H9 (cell line): ENCODE measurements at regions not wholly inside any gene's neighbourhood (a gene's known extent, or its start where the extent isn't known, plus 50 kb on each side); places are given as distances from the start of the nearest gene placed in this dataset.

ENCODE experiments used
- DNase-seq: peaks from one replicate; pipeline ENCODE4 v3.0.0-alpha.2; 2017
- H2AFZ ChIP-seq: one replicate; pipeline ENCODE4 v1.6.1; 2013; ENCODE audit warnings: mild to moderate bottlenecking, low read length, control low read depth, moderate library complexity
- H2AK5ac ChIP-seq: 2 replicates; pipeline ENCODE4 v1.6.1; 2013; ENCODE audit warnings: low read length, control low read depth, mixed read lengths; ENCODE audit not compliant: insufficient read length
- H2BK120ac ChIP-seq: one replicate; pipeline ENCODE4 v1.6.1; 2013; ENCODE audit warnings: low read depth, mild to moderate bottlenecking, low read length, control low read depth, inconsistent platforms; ENCODE audit not compliant: poor library complexity, severe bottlenecking
- H2BK12ac ChIP-seq: 2 replicates; pipeline ENCODE4 v1.6.1; 2013; ENCODE audit warnings: low read length, control low read depth, mixed read lengths, low read depth; ENCODE audit not compliant: insufficient read length
- H2BK15ac ChIP-seq: 2 replicates; pipeline ENCODE4 v1.6.1; 2013; ENCODE audit warnings: low read depth, low read length, control low read depth
- H2BK20ac ChIP-seq: one replicate; pipeline ENCODE4 v1.6.1; 2013; ENCODE audit warnings: low read depth, mild to moderate bottlenecking, low read length, control low read depth, inconsistent platforms; ENCODE audit not compliant: poor library complexity, severe bottlenecking
- H2BK5ac ChIP-seq: 2 replicates; pipeline ENCODE4 v1.6.1; 2013; ENCODE audit warnings: low read length, control low read depth, mixed read lengths; ENCODE audit not compliant: insufficient read length
- H3K14ac ChIP-seq: 2 replicates; pipeline ENCODE4 v1.6.1; 2013; ENCODE audit warnings: low read length, control low read depth; ENCODE audit not compliant: insufficient read depth
- H3K18ac ChIP-seq: 2 replicates; pipeline ENCODE4 v1.6.1; 2013; ENCODE audit warnings: low read depth, mild to moderate bottlenecking, mixed read lengths, low read length, control low read depth; ENCODE audit not compliant: insufficient read length
- H3K23ac ChIP-seq: 2 replicates; pipeline ENCODE4 v1.6.1; 2013; ENCODE audit warnings: low read length, control low read depth, mixed read lengths, low read depth; ENCODE audit not compliant: insufficient read length
- H3K23me2 ChIP-seq: 2 replicates; pipeline ENCODE4 v1.6.1; 2013; ENCODE audit warnings: low read depth, mild to moderate bottlenecking, mixed read lengths, low read length, control low read depth; ENCODE audit not compliant: insufficient read length, poor library complexity, severe bottlenecking
- H3K27ac ChIP-seq: 2 replicates; pipeline ENCODE4 v1.5.1; 2013; ENCODE audit warnings: low read length, control low read depth, mixed read lengths, low read depth; ENCODE audit not compliant: insufficient read length
- H3K27me3 ChIP-seq: 2 replicates; pipeline ENCODE4 v1.6.1; 2013; ENCODE audit warnings: low read length, control low read depth, inconsistent platforms; ENCODE audit not compliant: insufficient read depth
- H3K4ac ChIP-seq: 2 replicates; pipeline ENCODE4 v1.6.1; 2013; ENCODE audit warnings: low read depth, mild to moderate bottlenecking, control low read depth, inconsistent platforms, low read length, moderate library complexity
- H3K4me1 ChIP-seq: 2 replicates; pipeline ENCODE4 v1.6.1; 2013; ENCODE audit warnings: low read length, control low read depth, inconsistent platforms; ENCODE audit not compliant: insufficient read depth
- H3K4me2 ChIP-seq: 2 replicates; pipeline ENCODE4 v1.6.1; 2013; ENCODE audit warnings: low read length, control low read depth, mixed read lengths; ENCODE audit not compliant: insufficient read length, insufficient read depth
- H3K56ac ChIP-seq: 2 replicates; pipeline ENCODE4 v1.6.1; 2013; ENCODE audit warnings: low read depth, mild to moderate bottlenecking, mixed read lengths, low read length, control low read depth; ENCODE audit not compliant: insufficient read length
- H3K79me1 ChIP-seq: 2 replicates; pipeline ENCODE4 v1.6.1; 2013; ENCODE audit warnings: low read depth, mild to moderate bottlenecking, moderate library complexity, low read length, control low read depth, inconsistent platforms; ENCODE audit not compliant: insufficient read depth, poor library complexity, severe bottlenecking
- H3K79me2 ChIP-seq: 2 replicates; pipeline ENCODE4 v1.6.1; 2013; ENCODE audit warnings: low read length, control low read depth, inconsistent platforms; ENCODE audit not compliant: insufficient read depth
- H3K9ac ChIP-seq: 2 replicates; pipeline ENCODE4 v1.6.1; 2013; ENCODE audit warnings: low read length, control low read depth, mixed read lengths; ENCODE audit not compliant: insufficient read length; ENCODE audit errors: extremely low read depth
- H3K9me3 ChIP-seq: one replicate; pipeline ENCODE4 v1.6.1; 2013; ENCODE audit warnings: low read depth, low read length, inconsistent platforms; ENCODE audit not compliant: control insufficient read depth
- H3T11ph ChIP-seq: one replicate; pipeline ENCODE4 v1.6.1; 2013; ENCODE audit warnings: mild to moderate bottlenecking, low read length, control low read depth, inconsistent platforms
- H4K20me1 ChIP-seq: one replicate; pipeline ENCODE4 v1.6.1; 2013; ENCODE audit not compliant: control insufficient read depth, insufficient read length, insufficient read depth
- H4K5ac ChIP-seq: 2 replicates; pipeline ENCODE4 v1.6.1; 2013; ENCODE audit warnings: low read depth, mild to moderate bottlenecking, mixed read lengths, low read length, control low read depth; ENCODE audit not compliant: insufficient read length
- H4K8ac ChIP-seq: replicated peaks from 2 replicates; pipeline ENCODE4 v1.6.1; 2013; ENCODE audit warnings: low read length, control low read depth, mixed read lengths, low read depth; ENCODE audit not compliant: insufficient read length
- H4K91ac ChIP-seq: 2 replicates; pipeline ENCODE4 v1.6.1; 2013; ENCODE audit warnings: low read depth, mild to moderate bottlenecking, moderate library complexity, mixed read lengths, low read length, control low read depth; ENCODE audit not compliant: insufficient read length
- H3K27ac Mint-ChIP-seq, 3 experiments: 2 replicates in 2 of 3; 3 replicates in 1 of 3; pipeline ENCODE4 v1.8.0; 2020 to 2021; ENCODE audit warnings: mixed read lengths in 3 of 3, mild to moderate bottlenecking in 1 of 3, moderate library complexity in 1 of 3
- H3K27me3 Mint-ChIP-seq: 2 replicates; pipeline ENCODE4 v1.8.0; 2021; ENCODE audit warnings: low read depth, mild to moderate bottlenecking, moderate library complexity, mixed read lengths
- H3K36me3 Mint-ChIP-seq, 3 experiments: 2 replicates in 2 of 3; 3 replicates in 1 of 3; pipeline ENCODE4 v1.8.0; 2020 to 2021; ENCODE audit warnings: low read depth in 3 of 3, mixed read lengths in 3 of 3; ENCODE audit not compliant: insufficient read depth in 1 of 3
- H3K4me1 Mint-ChIP-seq, 2 experiments: 2 replicates each; pipeline ENCODE4 v1.8.0; 2020; ENCODE audit warnings: mixed read lengths in 2 of 2
- H3K4me3 Mint-ChIP-seq, 2 experiments: 2 replicates in 1 of 2; 3 replicates in 1 of 2; pipeline ENCODE4 v1.8.0; 2020 to 2021; ENCODE audit warnings: mild to moderate bottlenecking in 2 of 2, mixed read lengths in 2 of 2, moderate library complexity in 1 of 2
- H3K9me3 Mint-ChIP-seq, 2 experiments: 2 replicates in 1 of 2; 3 replicates in 1 of 2; pipeline ENCODE4 v1.8.0; 2020; ENCODE audit warnings: mild to moderate bottlenecking in 2 of 2, mixed read lengths in 2 of 2, moderate library complexity in 1 of 2
- WGBS: extraction: QIAGEN DNeasy Blood & Tissue Kit; methylation state at CpG from one replicate; pipeline ENCODE4 v1.1.7; 2013; ENCODE audit warnings: missing lambda C conversion rate, low lambda C conversion rate, mixed read lengths; ENCODE audit not compliant: insufficient read length; ENCODE audit errors: extremely low coverage; 5-methylcytosine and 5-hydroxymethylcytosine counted together
- TF ChIP-seq, protein P1 (sequence below): fragments of 200-600 bp; sonication (generic); conservative IDR thresholded peaks from 3 replicates; pipeline ENCODE4 v1.8.0; 2021; ENCODE audit warnings: antibody characterized with exemption, mild to moderate bottlenecking

DNA sequence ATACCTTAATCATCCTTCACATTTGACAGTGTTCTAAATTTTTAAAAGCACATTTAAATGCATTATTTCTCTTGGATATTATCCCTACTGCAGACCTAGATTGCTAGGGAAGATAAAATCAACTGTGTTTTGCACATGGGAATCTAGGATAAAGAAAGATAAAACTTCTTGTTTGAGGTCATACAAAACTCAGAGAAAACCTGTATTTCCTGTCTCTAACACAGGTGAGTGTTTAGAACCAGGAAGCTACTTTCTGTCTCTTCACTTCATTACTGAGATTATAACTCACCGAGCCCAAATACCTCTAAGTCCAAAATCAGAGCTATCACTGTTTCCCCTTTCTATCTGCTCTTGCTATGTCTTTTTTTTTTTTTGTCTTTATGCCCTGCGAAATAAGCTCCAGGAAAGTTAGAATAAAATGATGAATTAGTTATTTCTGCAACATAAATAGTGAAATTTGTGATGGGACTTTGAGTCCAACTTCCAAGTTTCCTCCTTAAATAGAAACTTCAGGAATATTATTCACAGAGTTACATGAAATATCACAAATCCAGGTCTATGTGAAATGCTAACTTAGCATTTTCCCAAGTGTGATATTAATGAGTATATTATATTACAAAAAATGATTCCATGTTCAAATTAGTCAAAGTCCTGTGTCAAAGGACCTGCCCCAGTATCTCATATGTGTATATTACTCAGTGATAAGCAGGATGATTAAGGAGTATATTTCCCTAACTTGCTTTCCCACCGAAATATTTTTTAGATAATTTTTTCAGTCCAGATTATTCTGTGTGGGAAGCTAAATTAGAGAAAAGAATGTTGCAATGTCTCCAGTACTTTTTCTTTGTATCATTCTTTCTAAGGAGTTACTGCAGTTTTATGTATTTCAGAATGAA, 226.4 kb downstream of the PLA2G4A start:
- Histone ChIP-seq H3K14ac (no peak overlapping the region), H3K79me1 (no peaks in the 10 kb centered on the region), H4K91ac (no peak overlapping the region), H3K4ac (no peak overlapping the region), H2AK5ac (no peak overlapping the region), H4K20me1 (no peaks in the 10 kb centered on the region), H2BK5ac (no peak overlapping the region), H2BK20ac (no peak overlapping the region), H3K27me3 (no peaks in the 10 kb centered on the region), H3K79me2 (no peaks in the 10 kb centered on the region), H2BK120ac (no peak overlapping the region), H4K5ac (no peak overlapping the region), H2BK12ac (no peak overlapping the region), H3K4me2 (no peak overlapping the region), H3K18ac (no peak overlapping the region), H2BK15ac (no peak overlapping the region), H2AFZ (no peak overlapping the region), H3T11ph (no peak overlapping the region), H3K9me3 (no peaks in the 10 kb centered on the region), H3K56ac (no peak overlapping the region), H3K4me1 (no peaks in the 10 kb centered on the region), H4K8ac (no peak overlapping the region), H3K23me2 (no peaks in the 10 kb centered on the region), H3K27ac (no peak overlapping the region), H3K9ac (no peak overlapping the region), H3K23ac (no peak overlapping the region)
- Mint-ChIP-seq H3K27me3 (no peaks in the 10 kb centered on the region), H3K9me3 (no peaks in the 10 kb centered on the region), H3K36me3 (no peaks in the 10 kb centered on the region), H3K27ac (no peak overlapping the region; a peak in 1 of 7 replicates), H3K4me3 (no peak overlapping the region), H3K4me1 (peaks cover 5 to 13% of the 10 kb centered on the region in 2 experiments)
- no CpG with 5 or more reads among the region's 3 CpGs for WGBS
- DNase-seq = no peak
- TF ChIP-seq, protein P1, sequence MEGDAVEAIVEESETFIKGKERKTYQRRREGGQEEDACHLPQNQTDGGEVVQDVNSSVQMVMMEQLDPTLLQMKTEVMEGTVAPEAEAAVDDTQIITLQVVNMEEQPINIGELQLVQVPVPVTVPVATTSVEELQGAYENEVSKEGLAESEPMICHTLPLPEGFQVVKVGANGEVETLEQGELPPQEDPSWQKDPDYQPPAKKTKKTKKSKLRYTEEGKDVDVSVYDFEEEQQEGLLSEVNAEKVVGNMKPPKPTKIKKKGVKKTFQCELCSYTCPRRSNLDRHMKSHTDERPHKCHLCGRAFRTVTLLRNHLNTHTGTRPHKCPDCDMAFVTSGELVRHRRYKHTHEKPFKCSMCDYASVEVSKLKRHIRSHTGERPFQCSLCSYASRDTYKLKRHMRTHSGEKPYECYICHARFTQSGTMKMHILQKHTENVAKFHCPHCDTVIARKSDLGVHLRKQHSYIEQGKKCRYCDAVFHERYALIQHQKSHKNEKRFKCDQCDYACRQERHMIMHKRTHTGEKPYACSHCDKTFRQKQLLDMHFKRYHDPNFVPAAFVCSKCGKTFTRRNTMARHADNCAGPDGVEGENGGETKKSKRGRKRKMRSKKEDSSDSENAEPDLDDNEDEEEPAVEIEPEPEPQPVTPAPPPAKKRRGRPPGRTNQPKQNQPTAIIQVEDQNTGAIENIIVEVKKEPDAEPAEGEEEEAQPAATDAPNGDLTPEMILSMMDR = no peak
